ENCODE measurements at regions not wholly inside any gene's neighbourhood (a gene's known extent, or its start where the extent isn't known, plus 50 kb on each side); places are given as distances from the start of the nearest gene placed in this dataset.

DNA sequence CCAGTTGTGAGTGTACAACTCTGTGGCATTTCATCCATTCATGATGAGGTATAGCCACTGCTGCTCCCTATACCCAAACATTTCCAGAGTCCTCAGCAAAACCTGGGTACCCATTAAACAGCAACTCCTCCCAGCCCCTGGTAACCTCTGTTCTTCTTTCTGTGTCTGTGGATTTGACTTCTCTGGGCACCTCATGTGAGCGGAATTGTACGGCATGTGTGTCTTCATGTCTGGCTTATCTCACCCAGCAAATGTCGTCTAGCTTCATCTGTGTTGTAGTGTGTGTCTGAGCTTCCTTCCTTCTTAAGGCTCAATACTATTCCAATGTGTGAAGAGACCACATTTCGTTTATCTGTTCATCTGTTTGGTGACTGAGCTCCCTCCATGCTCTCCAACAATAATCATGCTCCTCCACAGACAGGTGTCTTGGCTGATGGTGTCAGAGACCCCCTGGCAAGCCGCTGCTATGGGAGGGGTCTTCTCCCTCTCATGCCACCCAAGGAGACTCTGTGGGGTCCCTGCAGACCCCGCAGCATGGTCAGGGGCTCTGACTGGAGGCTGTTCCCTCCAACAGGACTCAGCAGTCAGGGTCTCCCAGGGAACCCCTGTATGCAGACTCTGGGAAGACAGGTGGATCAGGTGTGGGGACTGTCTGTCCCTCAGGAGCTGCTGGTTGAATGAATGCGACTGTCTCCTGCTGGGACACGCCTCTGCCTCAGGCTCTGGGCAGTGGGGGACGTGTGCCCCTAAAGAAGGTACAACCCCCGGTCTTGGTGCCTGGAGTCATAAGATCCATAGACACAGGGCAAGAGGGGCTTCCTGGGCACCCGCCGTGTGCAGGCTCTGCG is 52.7 kb downstream of the SMIM38 start:
- DNase-seq (ENCODE audit: low read depth, low spot score) (no peak), ATAC-seq (no peak)
- no peak overlapping the region for H3K9ac ChIP-seq (ENCODE audit: low read length)
- TF ChIP-seq JUND (IDR thresholded peaks at IDR 0.05), result no peak
- no peak for TF ChIP-seq ZNF274 (IDR thresholded peaks at IDR 0.05; ENCODE audit: low read depth, low read length)
- TF ChIP-seq CEBPB (IDR thresholded peaks at IDR 0.05; ENCODE audit: low read depth), result no peak
- no peak for TF ChIP-seq CBX3 (IDR thresholded peaks at IDR 0.05; ENCODE audit: low read depth)
- TF ChIP-seq RAD21 (IDR thresholded peaks at IDR 0.05; ENCODE audit: low read depth), result no peak
- TF ChIP-seq, protein P1, sequence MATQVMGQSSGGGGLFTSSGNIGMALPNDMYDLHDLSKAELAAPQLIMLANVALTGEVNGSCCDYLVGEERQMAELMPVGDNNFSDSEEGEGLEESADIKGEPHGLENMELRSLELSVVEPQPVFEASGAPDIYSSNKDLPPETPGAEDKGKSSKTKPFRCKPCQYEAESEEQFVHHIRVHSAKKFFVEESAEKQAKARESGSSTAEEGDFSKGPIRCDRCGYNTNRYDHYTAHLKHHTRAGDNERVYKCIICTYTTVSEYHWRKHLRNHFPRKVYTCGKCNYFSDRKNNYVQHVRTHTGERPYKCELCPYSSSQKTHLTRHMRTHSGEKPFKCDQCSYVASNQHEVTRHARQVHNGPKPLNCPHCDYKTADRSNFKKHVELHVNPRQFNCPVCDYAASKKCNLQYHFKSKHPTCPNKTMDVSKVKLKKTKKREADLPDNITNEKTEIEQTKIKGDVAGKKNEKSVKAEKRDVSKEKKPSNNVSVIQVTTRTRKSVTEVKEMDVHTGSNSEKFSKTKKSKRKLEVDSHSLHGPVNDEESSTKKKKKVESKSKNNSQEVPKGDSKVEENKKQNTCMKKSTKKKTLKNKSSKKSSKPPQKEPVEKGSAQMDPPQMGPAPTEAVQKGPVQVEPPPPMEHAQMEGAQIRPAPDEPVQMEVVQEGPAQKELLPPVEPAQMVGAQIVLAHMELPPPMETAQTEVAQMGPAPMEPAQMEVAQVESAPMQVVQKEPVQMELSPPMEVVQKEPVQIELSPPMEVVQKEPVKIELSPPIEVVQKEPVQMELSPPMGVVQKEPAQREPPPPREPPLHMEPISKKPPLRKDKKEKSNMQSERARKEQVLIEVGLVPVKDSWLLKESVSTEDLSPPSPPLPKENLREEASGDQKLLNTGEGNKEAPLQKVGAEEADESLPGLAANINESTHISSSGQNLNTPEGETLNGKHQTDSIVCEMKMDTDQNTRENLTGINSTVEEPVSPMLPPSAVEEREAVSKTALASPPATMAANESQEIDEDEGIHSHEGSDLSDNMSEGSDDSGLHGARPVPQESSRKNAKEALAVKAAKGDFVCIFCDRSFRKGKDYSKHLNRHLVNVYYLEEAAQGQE (IDR thresholded peaks at IDR 0.05; ENCODE audit: low read depth), result no peak
- no peak for TF ChIP-seq EGR1 (IDR thresholded peaks at IDR 0.05; ENCODE audit: low read depth)
- no peak for TF ChIP-seq EZH2phosphoT487 (IDR thresholded peaks at IDR 0.05; ENCODE audit: borderline replicate concordance)
- TF ChIP-seq, protein P2, sequence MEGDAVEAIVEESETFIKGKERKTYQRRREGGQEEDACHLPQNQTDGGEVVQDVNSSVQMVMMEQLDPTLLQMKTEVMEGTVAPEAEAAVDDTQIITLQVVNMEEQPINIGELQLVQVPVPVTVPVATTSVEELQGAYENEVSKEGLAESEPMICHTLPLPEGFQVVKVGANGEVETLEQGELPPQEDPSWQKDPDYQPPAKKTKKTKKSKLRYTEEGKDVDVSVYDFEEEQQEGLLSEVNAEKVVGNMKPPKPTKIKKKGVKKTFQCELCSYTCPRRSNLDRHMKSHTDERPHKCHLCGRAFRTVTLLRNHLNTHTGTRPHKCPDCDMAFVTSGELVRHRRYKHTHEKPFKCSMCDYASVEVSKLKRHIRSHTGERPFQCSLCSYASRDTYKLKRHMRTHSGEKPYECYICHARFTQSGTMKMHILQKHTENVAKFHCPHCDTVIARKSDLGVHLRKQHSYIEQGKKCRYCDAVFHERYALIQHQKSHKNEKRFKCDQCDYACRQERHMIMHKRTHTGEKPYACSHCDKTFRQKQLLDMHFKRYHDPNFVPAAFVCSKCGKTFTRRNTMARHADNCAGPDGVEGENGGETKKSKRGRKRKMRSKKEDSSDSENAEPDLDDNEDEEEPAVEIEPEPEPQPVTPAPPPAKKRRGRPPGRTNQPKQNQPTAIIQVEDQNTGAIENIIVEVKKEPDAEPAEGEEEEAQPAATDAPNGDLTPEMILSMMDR (IDR thresholded peaks at IDR 0.05 in 2 of 3, conservative IDR thresholded peaks at IDR 0.05 in 1 of 3; ENCODE audit: borderline replicate concordance in 1 of 3, insufficient read depth in 1 of 3, low read depth in 2 of 3, low read length in 2 of 3), result no peak
- no peak for TF ChIP-seq SP1 (IDR thresholded peaks at IDR 0.05; ENCODE audit: low read depth)
- no peak for TF ChIP-seq TCF7L2 (IDR thresholded peaks at IDR 0.05; ENCODE audit: borderline replicate concordance, extremely low read depth, insufficient read depth, insufficient read length)
- TF ChIP-seq SIN3A (IDR thresholded peaks at IDR 0.05; ENCODE audit: low read depth), result no peak
- no peak for TF ChIP-seq ZFX (IDR thresholded peaks at IDR 0.05)
- no peak for TF ChIP-seq SRF (IDR thresholded peaks at IDR 0.05; ENCODE audit: low read depth)
- TF ChIP-seq EZH2 (IDR thresholded peaks at IDR 0.05), result no peak
- CTCF ChIA-PET, result no interaction called here
- H3K79me2 ChIP-seq (ENCODE audit: insufficient read depth, low read length), result no peaks in the 10 kb centered on the region
- H2AFZ ChIP-seq (ENCODE audit: low read depth, low read length, poor library complexity, severe bottlenecking), result no peak overlapping the region
- H3K27ac ChIP-seq (ENCODE audit: low read depth, low read length), result no peak overlapping the region
- intact Hi-C loops (cut with micrococcal nuclease), result no loop called here
- no peak overlapping the region for H3K4me3 ChIP-seq (replicated peaks in 1 of 2; ENCODE audit: low read depth in 1 of 2, low read length in 2 of 2)
- RAD21 ChIA-PET (ENCODE audit: low non-redundant PET in 1 of 2, low total read pairs in 2 of 2, uncharacterized antibody in 2 of 2, unreplicated experiment in 2 of 2), result no interaction called here
- H3K9me2 ChIP-seq (ENCODE audit: insufficient read depth), result no peaks in the 10 kb centered on the region
- no peak overlapping the region for H3K4me2 ChIP-seq (ENCODE audit: low read length)
- POLR2A ChIA-PET, result no interaction called here
- no TSS peak for BruUV-seq (replicated peaks)
- peaks cover 0 to 17% of the 10 kb centered on the region in 2 experiments; a peak in 2 of 4 replicates for H3K4me1 ChIP-seq (ENCODE audit: control insufficient read depth in 1 of 2, insufficient read depth in 2 of 2, low read length in 2 of 2)
- H3K27me3 ChIP-seq (ENCODE audit: insufficient read depth, low read length), result no peaks in the 10 kb centered on the region
- H3K9me3 ChIP-seq (ENCODE audit: control insufficient read depth in 1 of 2, insufficient read depth in 1 of 2, low read depth in 1 of 2, low read length in 2 of 2), result no peaks in the 10 kb centered on the region
- H3K36me3 ChIP-seq (ENCODE audit: control insufficient read depth in 1 of 2, insufficient read depth in 2 of 2, low read length in 2 of 2), result no peaks in the 10 kb centered on the region
- no peaks in the 10 kb centered on the region for H4K20me1 ChIP-seq (ENCODE audit: insufficient read depth)
